ENCODE measurements at regions not wholly inside any gene's neighbourhood (a gene's known extent, or its start where the extent isn't known, plus 50 kb on each side); places are given as distances from the start of the nearest gene placed in this dataset.

DNA sequence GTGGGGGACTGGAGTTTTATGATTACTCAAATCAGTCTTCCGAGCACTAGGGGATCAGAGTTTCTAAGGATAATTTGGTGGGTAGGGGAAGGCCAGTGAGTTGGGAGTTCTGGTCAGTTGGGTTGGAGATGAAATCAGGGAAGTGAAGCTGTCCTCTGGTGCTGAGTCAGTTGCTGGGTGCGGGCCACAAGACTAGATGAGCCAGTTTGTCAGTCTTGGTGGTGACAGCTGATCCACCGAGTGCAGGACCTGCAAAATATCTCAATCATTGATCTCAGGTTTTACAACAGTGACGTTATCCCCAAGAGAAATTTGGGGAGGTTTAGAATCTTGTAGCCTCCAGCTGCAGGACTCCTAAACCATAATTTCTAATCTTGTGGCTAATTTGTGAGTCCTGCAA, 249.4 kb downstream of the FAM43A start (continued):
- no peak for TF ChIP-seq CREB1 (CRISPR knock-in tag; IDR thresholded peaks at IDR 0.05; ENCODE audit: low read depth)
- TF ChIP-seq, protein P1, sequence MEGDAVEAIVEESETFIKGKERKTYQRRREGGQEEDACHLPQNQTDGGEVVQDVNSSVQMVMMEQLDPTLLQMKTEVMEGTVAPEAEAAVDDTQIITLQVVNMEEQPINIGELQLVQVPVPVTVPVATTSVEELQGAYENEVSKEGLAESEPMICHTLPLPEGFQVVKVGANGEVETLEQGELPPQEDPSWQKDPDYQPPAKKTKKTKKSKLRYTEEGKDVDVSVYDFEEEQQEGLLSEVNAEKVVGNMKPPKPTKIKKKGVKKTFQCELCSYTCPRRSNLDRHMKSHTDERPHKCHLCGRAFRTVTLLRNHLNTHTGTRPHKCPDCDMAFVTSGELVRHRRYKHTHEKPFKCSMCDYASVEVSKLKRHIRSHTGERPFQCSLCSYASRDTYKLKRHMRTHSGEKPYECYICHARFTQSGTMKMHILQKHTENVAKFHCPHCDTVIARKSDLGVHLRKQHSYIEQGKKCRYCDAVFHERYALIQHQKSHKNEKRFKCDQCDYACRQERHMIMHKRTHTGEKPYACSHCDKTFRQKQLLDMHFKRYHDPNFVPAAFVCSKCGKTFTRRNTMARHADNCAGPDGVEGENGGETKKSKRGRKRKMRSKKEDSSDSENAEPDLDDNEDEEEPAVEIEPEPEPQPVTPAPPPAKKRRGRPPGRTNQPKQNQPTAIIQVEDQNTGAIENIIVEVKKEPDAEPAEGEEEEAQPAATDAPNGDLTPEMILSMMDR (conservative IDR thresholded peaks at IDR 0.05; ENCODE audit: low read depth in 2 of 2): no peak

- no peak overlapping the region for H3K4me3 ChIP-seq
- Mint-ChIP-seq H3K4me1 (peaks cover 4% of the 10 kb centered on the region; the same call in 2 of the 3 replicates), H3K9me3 (peaks cover 15% of the 10 kb centered on the region; the same call in 2 of the 3 replicates), H3K36me3 (ENCODE audit: low read depth) (no peaks in the 10 kb centered on the region), H3K4me3 (no peak overlapping the region), H3K27ac (no peak overlapping the region), H3K27me3 (ENCODE audit: insufficient read depth, low read depth, poor library complexity) (peaks cover 2% of the 10 kb centered on the region)
- no peak overlapping the region for H2AFZ ChIP-seq
- H3K4me1 ChIP-seq (ENCODE audit: insufficient read depth): no peaks in the 10 kb centered on the region; the same call in 1 of the 2 replicates
- H3K4me2 ChIP-seq: no peak overlapping the region
- no peak for DNase-seq (ENCODE audit: low spot score)
- H3K9me2 ChIP-seq (ENCODE audit: insufficient read depth): no peaks in the 10 kb centered on the region
- no peak overlapping the region for H3K27ac ChIP-seq (ENCODE audit: low read depth)
- no peaks in the 10 kb centered on the region; the same call in 1 of the 2 replicates for H4K20me1 ChIP-seq (replicated peaks; ENCODE audit: insufficient read depth)
- TF ChIP-seq ETS1 (IDR thresholded peaks at IDR 0.05): no peak
- no peak for ATAC-seq
- H3K27me3 ChIP-seq (ENCODE audit: insufficient read depth): no peaks in the 10 kb centered on the region
- H3K79me2 ChIP-seq (replicated peaks; ENCODE audit: insufficient read depth): no peaks in the 10 kb centered on the region
- no peaks in the 10 kb centered on the region for H3K36me3 ChIP-seq (ENCODE audit: insufficient read depth)
- H3F3A ChIP-seq (replicated peaks; ENCODE audit: low read depth): no peaks in the 10 kb centered on the region
These were observed 250.2 kb downstream of the FAM43A start for GRCh38 chr3:194935632-194936470.

DNA sequence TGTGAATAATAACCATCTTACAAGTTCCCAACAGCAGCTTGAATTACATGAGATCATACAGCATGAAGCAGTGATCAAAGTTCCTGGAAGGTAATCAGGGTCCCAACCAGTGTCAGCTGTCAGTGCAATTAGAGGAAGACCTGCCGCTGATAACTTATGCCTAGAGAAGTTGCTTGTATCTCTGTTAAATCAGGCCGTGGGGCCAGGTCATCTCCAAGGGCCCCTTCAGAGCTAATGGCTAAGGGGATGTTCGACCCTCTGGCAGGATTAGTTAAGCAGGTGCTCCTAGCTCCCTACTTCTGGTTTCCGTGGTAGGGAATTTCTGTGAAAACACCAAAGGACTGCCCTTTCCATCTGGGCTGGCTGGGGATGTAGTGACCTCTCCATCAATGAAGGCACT, 251.0 kb downstream of the FAM43A start:
- Histone ChIP-seq H3K4me1 (ENCODE audit: insufficient read depth) (no peaks in the 10 kb centered on the region; the same call in 1 of the 2 replicates), H3K4me2 (no peak overlapping the region), H2AFZ (no peak overlapping the region), H3K27me3 (ENCODE audit: insufficient read depth) (no peaks in the 10 kb centered on the region), H3K4me3 (no peak overlapping the region), H3K9me2 (ENCODE audit: insufficient read depth) (no peaks in the 10 kb centered on the region), H3K27ac (ENCODE audit: low read depth) (no peak overlapping the region), H3F3A (replicated peaks; ENCODE audit: low read depth) (no peaks in the 10 kb centered on the region), H4K20me1 (replicated peaks; ENCODE audit: insufficient read depth) (no peaks in the 10 kb centered on the region; the same call in 1 of the 2 replicates), H3K79me2 (replicated peaks; ENCODE audit: insufficient read depth) (no peaks in the 10 kb centered on the region), H3K36me3 (ENCODE audit: insufficient read depth) (no peaks in the 10 kb centered on the region)
- H3K4me1 Mint-ChIP-seq: peaks cover 4% of the 10 kb centered on the region
- H3K36me3 Mint-ChIP-seq (ENCODE audit: low read depth): no peaks in the 10 kb centered on the region
- peaks cover under 1% of the 10 kb centered on the region for H3K27me3 Mint-ChIP-seq (ENCODE audit: insufficient read depth, low read depth, poor library complexity)
- H3K9me3 Mint-ChIP-seq: peaks cover 9% of the 10 kb centered on the region; the same call in 2 of the 3 replicates
- TF ChIP-seq STAT1 (IDR thresholded peaks at IDR 0.05; ENCODE audit: unreplicated experiment): no peak
- TF ChIP-seq, protein P1 (conservative IDR thresholded peaks at IDR 0.05; ENCODE audit: low read depth in 2 of 2): no peak
- no peak for TF ChIP-seq JUNB (IDR thresholded peaks at IDR 0.05; ENCODE audit: unreplicated experiment)
- no peak for TF ChIP-seq POLR2AphosphoS5 (IDR thresholded peaks at IDR 0.05; ENCODE audit: low read depth)
- H3K4me3 Mint-ChIP-seq: no peak overlapping the region
- no peak for ATAC-seq
- H3K27ac Mint-ChIP-seq: no peak overlapping the region
- no peak for DNase-seq (ENCODE audit: low spot score)

Data from GM23338 (cell line).